ENCODE measurements at regions not wholly inside any gene's neighbourhood (a gene's known extent, or its start where the extent isn't known, plus 50 kb on each side); places are given as distances from the start of the nearest gene placed in this dataset.

DNA sequence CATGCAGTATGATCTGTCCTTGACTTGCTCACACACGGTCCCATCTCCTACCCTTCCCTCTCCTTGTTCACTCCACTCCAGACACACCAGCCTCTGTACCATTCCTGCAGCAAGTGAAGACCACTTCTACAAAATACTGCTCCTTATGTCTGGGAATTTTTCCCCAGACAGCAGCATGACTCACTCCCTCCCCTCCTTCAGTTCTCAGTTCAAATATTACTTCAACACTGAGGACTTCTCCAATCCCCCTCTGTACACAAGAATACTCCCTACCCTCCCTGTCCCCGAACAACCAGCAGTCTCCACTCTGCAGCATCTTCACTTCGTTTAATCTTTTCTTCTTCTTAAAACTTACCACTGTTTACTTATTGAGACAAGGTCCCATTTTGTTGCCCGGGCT, 474.0 kb downstream of the GPAM start:
- no peak for TF ChIP-seq CTCF (conservative IDR thresholded peaks at IDR 0.05)
- Mint-ChIP-seq H3K9me3 (no peaks in the 10 kb centered on the region), H3K27ac (ENCODE audit: unreplicated experiment) (peak overlapping the region; percentile 29)

GRCh38 chr10:111716032-111716431, 467.5 kb downstream of the GPAM start:
- no peaks in the 10 kb centered on the region for H3K27me3 Mint-ChIP-seq (ENCODE audit: low read depth)
- H3K36me3 Mint-ChIP-seq (ENCODE audit: low read depth), result peaks cover 9% of the 10 kb centered on the region
- no peak for TF ChIP-seq CTCF (conservative IDR thresholded peaks at IDR 0.05)
- H3K9me3 Mint-ChIP-seq, result peaks cover 12% of the 10 kb centered on the region
- DNase-seq (ENCODE audit: low read depth, low spot score), result no peak
- no peaks in the 10 kb centered on the region for H3K4me1 Mint-ChIP-seq
- no peak overlapping the region for H3K27ac Mint-ChIP-seq (ENCODE audit: unreplicated experiment)
- H3K4me3 Mint-ChIP-seq, result no peak overlapping the region

More for the DNA sequence above, 474.0 kb downstream of the GPAM start:
- DNase-seq (ENCODE audit: low read depth, low spot score), result no peak
- Mint-ChIP-seq H3K4me3 (no peak overlapping the region), H3K36me3 (ENCODE audit: low read depth) (no peaks in the 10 kb centered on the region), H3K27me3 (ENCODE audit: low read depth) (no peaks in the 10 kb centered on the region), H3K4me1 (no peaks in the 10 kb centered on the region)

- no peak for DNase-seq (ENCODE audit: low read depth, low spot score)
- Mint-ChIP-seq H3K9me3 (peaks cover 4% of the 10 kb centered on the region), H3K4me1 (peaks cover 14% of the 10 kb centered on the region)
Measured at GRCh38 chr10:111724121-111724520, 459.4 kb downstream of the GPAM start.

GRCh38 chr10:111725050-111725449, 458.5 kb downstream of the GPAM start:
- DNase-seq (ENCODE audit: low read depth, low spot score), result no peak
- Mint-ChIP-seq H3K27me3 (ENCODE audit: low read depth) (peaks cover 2% of the 10 kb centered on the region), H3K4me1 (peaks cover 14% of the 10 kb centered on the region), H3K9me3 (peaks cover 2% of the 10 kb centered on the region), H3K36me3 (ENCODE audit: low read depth) (no peaks in the 10 kb centered on the region), H3K4me3 (no peak overlapping the region), H3K27ac (ENCODE audit: unreplicated experiment) (no peak overlapping the region)
- TF ChIP-seq CTCF (conservative IDR thresholded peaks at IDR 0.05), result no peak

More at GRCh38 chr10:111724121-111724520, 459.4 kb downstream of the GPAM start:
- Mint-ChIP-seq H3K4me3 (no peak overlapping the region), H3K27ac (ENCODE audit: unreplicated experiment) (no peak overlapping the region), H3K27me3 (ENCODE audit: low read depth) (peaks cover 2% of the 10 kb centered on the region), H3K36me3 (ENCODE audit: low read depth) (no peaks in the 10 kb centered on the region)
- no peak for TF ChIP-seq CTCF (conservative IDR thresholded peaks at IDR 0.05)

DNA sequence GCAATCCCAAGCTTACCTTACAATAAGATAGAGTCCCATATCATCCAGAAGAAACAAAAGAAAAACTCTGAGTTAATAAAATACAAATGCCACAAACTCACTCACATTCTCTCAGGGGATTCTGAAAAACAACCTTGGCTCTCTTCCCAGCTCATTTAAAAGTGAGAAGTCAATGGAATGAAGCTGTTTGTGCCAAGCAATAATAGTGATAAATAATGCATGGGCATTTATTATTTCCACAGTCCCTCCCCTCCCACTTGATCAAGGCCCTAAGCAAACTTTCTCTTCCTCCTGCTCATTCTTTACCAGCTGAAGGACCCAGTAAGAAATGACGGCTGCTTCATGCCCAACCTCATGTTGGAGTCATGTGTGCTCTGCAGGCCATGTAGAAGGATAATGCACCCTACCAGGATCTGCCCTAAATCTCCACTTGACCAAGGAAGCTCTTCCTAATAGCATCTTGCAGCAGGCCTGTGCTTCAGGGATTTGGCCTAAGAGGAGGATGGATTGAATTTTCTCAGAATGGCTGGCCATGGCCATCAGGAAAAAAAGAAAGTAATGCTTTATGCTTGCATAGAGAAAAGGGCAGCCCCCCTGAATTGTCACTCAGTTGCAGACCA, 451.3 kb downstream of the GPAM start:
- H3K4me1 Mint-ChIP-seq, result no peaks in the 10 kb centered on the region
- no peak overlapping the region for H3K27ac Mint-ChIP-seq (ENCODE audit: unreplicated experiment)
- peaks cover 2% of the 10 kb centered on the region for H3K9me3 Mint-ChIP-seq
- DNase-seq (ENCODE audit: low read depth, low spot score), result no peak
- H3K4me3 Mint-ChIP-seq, result no peak overlapping the region
- no peaks in the 10 kb centered on the region for H3K27me3 Mint-ChIP-seq (ENCODE audit: low read depth)
- TF ChIP-seq CTCF (conservative IDR thresholded peaks at IDR 0.05), result no peak
- H3K36me3 Mint-ChIP-seq (ENCODE audit: low read depth), result no peaks in the 10 kb centered on the region

Measured in neural crest cell (in vitro differentiated cells).